Stomach (tissue), 4 donors: ENCODE measurements at regions not wholly inside any gene's neighbourhood (a gene's known extent, or its start where the extent isn't known, plus 50 kb on each side); places are given as distances from the start of the nearest gene placed in this dataset.

Experiments
- POLR2A ChIP-seq, 4 donors: fragments of 450-650 bp; IDR thresholded peaks; one replicate each; pipeline ENCODE4 v1.6.1; 2016; ENCODE audit warnings: antibody characterized with exemption in 4 of 4, control low read depth in 2 of 4, mild to moderate bottlenecking in 1 of 4, moderate library complexity in 1 of 4
- POLR2AphosphoS5 ChIP-seq, 3 donors: sonication (generic); formaldehyde crosslinking; IDR thresholded peaks; one replicate each; pipeline ENCODE4 v1.6.1; 2016; ENCODE audit warnings: antibody characterized with exemption in 3 of 3
- TF ChIP-seq, protein P1 (sequence below), 7 experiments: fragments of 450-650 bp in 4 of 7; fragments of 200-600 bp in 3 of 7; sonication (generic) in 3 of 7; IDR thresholded peaks; one replicate each; pipeline ENCODE4 v1.5.1; 2016 to 2019; ENCODE audit warnings: antibody characterized with exemption in 7 of 7, control low read depth in 2 of 7, mild to moderate bottlenecking in 1 of 7

DNA sequence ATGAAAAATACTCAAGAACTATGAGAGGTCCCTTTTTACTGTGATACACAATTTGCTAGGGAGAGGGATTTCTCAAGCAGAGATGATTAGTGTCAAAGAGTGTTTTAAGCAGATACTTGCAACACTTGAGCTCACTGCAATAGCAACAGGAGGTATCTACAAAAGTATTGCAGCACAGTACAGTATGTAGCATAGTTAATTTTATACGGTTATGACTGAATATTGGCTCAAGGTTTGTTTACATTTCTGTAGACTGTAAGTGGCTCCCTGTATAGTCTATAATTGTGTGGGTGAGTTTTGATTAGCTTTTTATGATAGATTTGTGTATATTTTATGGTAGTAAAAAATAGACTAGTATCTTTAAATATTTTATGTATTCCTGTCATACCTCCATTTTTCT, 1177.2 kb downstream of the TECRL start:
- TF ChIP-seq, protein P1, sequence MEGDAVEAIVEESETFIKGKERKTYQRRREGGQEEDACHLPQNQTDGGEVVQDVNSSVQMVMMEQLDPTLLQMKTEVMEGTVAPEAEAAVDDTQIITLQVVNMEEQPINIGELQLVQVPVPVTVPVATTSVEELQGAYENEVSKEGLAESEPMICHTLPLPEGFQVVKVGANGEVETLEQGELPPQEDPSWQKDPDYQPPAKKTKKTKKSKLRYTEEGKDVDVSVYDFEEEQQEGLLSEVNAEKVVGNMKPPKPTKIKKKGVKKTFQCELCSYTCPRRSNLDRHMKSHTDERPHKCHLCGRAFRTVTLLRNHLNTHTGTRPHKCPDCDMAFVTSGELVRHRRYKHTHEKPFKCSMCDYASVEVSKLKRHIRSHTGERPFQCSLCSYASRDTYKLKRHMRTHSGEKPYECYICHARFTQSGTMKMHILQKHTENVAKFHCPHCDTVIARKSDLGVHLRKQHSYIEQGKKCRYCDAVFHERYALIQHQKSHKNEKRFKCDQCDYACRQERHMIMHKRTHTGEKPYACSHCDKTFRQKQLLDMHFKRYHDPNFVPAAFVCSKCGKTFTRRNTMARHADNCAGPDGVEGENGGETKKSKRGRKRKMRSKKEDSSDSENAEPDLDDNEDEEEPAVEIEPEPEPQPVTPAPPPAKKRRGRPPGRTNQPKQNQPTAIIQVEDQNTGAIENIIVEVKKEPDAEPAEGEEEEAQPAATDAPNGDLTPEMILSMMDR (IDR thresholded peaks at IDR 0.05): no peak
- TF ChIP-seq POLR2AphosphoS5 (IDR thresholded peaks at IDR 0.05) (no peak), POLR2A (IDR thresholded peaks at IDR 0.05) (no peak)
